DMS 273 (cell line): ENCODE measurements at regions not wholly inside any gene's neighbourhood (a gene's known extent, or its start where the extent isn't known, plus 50 kb on each side); places are given as distances from the start of the nearest gene placed in this dataset.

ENCODE experiments used
- DNase-seq: peaks from one replicate; lab custom pipeline; 2025; ENCODE audit not compliant: unreplicated experiment; lab: John Stamatoyannopoulos, UW

- no peak for DNase-seq
These were observed 877.8 kb downstream of the EPHA7 start for GRCh38 chr6:92541448-92542060.

- DNase-seq: no peak
These were observed 880.4 kb downstream of the EPHA7 start for GRCh38 chr6:92538926-92539325.

- no peak for DNase-seq
These were observed 881.1 kb downstream of the EPHA7 start for GRCh38 chr6:92538275-92538674.

DNA sequence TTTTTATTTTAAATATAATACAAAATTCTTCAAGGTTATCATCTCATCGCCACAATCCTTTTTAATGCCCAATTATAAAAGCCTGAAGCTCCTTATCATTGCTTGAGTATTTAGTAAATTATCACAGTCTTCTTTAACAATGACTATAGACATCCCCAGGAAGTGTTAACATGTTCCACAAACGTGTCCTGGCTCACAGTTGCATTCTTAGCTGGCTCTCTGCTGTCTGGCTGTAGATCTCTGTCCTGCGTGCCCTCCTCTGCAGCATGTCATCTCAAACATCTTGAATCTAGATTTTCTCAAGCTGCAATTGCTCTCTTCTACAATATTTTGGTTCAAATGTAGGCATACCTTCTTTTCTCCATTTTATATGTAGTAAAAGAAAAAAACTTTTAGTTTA, 885.2 kb downstream of the EPHA7 start:
- DNase-seq: no peak

- no peak for DNase-seq
These were observed 896.8 kb downstream of the EPHA7 start for GRCh38 chr6:92522589-92522988.

DNA sequence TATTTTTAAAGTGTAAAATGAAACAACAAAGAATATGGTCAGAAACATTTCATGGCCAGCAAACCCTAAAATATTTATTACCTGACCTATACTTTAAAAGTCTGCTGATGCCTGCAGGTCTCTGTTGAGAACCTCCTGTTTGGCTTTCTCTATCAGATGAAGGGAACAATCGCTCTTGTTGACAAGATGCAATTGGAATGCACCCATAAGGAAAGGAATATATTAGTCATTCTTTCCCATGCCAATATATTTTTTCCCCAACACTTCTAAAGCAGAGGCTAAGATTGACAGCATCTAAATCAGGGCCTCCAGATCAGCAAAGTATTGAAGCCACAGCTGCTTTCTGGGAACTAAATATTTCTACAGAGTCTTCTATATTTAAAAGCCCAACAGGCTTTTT, 897.8 kb downstream of the EPHA7 start:
- no peak for DNase-seq

GRCh38 chr6:92510137-92510536, 909.2 kb downstream of the EPHA7 start:
- no peak for DNase-seq

- DNase-seq: no peak
These were observed 911.8 kb downstream of the EPHA7 start for GRCh38 chr6:92507552-92507951.

GRCh38 chr6:92504509-92504908, 914.9 kb downstream of the EPHA7 start:
- no peak for DNase-seq

DNA sequence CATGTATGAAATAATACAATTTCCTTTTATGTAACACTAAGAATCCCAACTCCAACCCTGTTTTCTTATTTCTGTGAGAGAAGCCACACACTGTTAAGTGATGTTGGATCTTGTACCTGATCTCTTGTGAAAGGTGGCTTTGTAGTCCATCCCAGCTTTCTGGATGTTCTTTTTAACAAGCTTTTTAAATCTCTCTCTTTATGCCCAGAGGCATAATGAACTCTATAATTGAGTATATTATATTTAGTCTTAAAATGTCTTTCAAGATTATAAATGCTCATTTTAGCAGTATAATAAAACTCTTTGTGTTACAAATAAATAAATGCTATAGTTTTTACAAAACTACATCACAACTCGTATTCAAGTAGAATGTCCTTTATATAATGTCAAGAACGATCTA, 922.1 kb downstream of the EPHA7 start:
- DNase-seq: no peak

GRCh38 chr6:92496527-92496926, 922.8 kb downstream of the EPHA7 start:
- no peak for DNase-seq

GRCh38 chr6:92495242-92495641, 924.1 kb downstream of the EPHA7 start:
- no peak for DNase-seq

GRCh38 chr6:92485487-92485886, 933.9 kb downstream of the EPHA7 start:
- no peak for DNase-seq

GRCh38 chr6:92479831-92480230, 939.5 kb downstream of the EPHA7 start:
- no peak for DNase-seq

DNA sequence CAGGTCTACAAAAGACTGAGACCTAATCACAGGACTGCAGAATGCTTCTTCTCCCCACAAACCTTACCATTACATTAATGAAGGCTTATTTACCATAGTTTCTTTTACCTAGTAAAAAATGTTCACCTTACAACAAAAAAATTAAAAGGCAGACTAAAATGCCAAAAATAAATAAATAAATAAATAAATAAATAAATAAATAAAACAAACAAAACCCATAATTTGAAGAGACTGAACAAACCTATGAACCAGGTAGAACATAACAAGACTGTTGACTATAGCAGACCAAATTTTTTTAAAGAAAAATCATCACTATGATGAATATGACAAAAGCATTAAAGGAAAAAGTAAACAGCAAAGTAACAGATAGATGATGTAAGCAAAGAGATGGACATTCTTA, 946.3 kb downstream of the EPHA7 start:
- DNase-seq: no peak

DNA sequence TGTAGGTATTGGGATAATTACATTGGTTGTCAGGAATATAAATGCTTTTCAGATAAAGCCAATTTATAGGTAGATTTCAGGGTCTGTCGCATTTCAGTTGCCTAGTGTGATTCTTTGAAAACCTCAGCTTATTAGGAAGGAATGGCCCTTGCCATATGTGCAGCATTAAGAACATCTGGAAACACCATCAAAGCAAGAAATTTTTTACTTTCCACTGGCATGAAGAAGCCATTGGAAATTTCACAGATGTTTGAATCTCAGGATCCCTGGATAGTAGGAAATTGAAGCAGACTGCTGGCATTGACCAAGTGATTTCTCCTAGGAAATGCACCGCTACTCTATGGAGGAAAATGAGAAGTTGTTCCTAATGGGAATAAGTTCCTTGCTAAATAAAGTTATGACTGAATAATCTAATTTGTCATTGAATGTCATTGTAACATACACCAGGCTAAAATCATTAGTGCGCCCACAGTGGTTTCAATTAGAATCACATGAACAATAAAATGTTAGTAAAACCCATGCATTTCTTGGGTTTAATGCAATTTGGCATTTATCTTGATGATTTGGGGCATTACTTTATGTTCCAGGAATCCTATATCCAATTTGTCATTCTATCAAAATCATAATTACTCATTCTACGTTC, 950.1 kb downstream of the EPHA7 start:
- DNase-seq: no peak

DNA sequence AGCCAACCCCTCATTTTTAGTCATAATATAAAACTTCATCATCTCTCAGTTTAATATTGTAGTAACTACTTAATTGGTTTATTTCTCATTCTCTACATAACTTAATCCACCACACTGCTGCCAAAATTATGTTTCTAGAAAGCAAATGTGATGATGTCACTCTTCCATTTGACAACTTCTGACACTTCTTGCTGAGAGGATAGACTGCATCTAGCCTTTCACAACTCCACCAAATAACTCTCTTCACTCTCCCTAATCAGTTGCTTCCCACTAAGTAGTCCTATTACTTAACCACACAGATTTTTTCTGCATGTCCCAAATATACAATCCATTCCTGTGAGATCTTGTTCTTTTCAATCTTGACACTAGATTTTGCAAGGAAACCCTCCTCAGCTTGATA, 951.3 kb downstream of the EPHA7 start:
- DNase-seq: no peak

GRCh38 chr6:92460133-92460532, 959.2 kb downstream of the EPHA7 start:
- no peak for DNase-seq

DNA sequence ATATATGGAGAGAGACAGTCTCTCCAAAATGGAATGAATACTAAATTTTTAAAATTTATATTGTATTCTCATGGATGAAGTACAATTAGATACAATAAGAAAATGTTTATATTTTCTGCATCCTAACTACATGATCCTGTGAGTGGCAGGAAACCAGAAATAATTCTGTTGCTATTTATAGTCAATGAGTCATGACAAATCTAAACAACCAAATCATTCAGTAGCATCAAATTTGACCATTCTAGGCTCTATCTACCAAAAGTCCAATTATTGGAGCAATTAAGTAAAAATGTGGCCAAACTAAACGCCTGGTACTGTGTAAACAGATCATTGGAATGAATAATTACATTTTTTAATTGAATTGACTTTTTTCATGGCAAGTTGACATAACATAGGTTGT, 959.8 kb downstream of the EPHA7 start:
- no peak for DNase-seq

DNA sequence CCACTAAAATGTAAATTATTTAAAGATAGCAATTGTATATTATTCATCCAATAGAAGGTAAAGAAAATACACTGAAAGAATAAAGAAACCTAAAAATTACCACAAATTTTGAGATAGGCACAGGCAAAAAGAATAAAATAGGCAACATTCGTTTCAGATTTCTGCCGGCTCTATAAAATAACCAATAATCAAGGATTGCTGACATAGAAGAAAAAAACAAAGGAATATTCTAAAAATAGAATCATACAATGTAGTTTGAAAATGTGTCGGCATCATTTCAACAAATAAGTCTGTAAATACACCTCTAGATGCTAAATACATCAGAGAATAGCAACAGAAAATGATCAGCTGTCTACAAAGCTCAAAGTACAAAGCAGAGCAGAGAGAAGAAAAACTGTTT, 973.3 kb downstream of the EPHA7 start:
- DNase-seq: no peak

- no peak for DNase-seq
These were observed 985.4 kb downstream of the EPHA7 start for GRCh38 chr6:92433911-92434310.

DNA sequence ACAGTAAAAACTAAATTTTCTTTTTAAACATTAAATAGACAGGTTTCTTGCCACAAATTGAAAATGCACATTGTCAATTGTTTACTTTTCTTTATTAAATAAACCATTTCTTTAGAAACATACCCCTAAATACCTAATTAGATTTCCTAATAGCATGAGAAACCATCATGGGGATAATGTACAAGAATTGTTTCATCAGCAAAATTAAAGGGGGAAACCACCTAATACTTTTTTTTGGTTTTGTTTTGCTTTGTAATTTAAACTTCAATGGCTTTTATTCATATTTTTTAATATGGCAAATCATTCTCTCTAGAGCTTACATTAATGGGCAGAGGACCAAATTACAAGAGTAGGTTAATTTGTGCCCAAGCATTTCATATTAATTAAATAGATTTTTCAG, 987.9 kb downstream of the EPHA7 start:
- DNase-seq: no peak

- no peak for DNase-seq
These were observed 990.9 kb downstream of the EPHA7 start for GRCh38 chr6:92428448-92428847.
